ENCODE measurements at regions not wholly inside any gene's neighbourhood (a gene's known extent, or its start where the extent isn't known, plus 50 kb on each side); places are given as distances from the start of the nearest gene placed in this dataset.

DNA sequence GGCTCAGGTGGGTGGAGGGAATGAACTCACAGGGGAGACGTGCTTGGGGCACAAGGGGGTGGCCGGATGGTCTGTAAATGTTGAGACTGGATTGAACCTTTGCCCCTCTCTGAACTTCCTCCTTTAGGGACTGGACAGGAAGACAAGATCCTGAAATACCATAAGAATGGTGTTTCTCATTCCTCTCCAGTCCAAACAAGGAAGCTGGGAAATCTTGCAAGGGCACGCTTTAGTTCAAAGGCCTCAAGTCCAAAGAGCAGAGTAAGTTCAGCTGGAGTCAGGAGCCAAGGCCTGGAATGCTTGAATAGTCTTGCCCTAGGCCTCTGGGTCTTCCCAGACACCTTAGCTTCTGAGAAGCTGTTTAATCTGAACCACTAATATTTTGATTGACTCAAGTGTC is 52.4 kb upstream of the SIX3 start:
- TF ChIP-seq, protein P1, sequence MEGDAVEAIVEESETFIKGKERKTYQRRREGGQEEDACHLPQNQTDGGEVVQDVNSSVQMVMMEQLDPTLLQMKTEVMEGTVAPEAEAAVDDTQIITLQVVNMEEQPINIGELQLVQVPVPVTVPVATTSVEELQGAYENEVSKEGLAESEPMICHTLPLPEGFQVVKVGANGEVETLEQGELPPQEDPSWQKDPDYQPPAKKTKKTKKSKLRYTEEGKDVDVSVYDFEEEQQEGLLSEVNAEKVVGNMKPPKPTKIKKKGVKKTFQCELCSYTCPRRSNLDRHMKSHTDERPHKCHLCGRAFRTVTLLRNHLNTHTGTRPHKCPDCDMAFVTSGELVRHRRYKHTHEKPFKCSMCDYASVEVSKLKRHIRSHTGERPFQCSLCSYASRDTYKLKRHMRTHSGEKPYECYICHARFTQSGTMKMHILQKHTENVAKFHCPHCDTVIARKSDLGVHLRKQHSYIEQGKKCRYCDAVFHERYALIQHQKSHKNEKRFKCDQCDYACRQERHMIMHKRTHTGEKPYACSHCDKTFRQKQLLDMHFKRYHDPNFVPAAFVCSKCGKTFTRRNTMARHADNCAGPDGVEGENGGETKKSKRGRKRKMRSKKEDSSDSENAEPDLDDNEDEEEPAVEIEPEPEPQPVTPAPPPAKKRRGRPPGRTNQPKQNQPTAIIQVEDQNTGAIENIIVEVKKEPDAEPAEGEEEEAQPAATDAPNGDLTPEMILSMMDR (IDR thresholded peaks at IDR 0.05; ENCODE audit: borderline replicate concordance, extremely low read depth, low read length, poor library complexity, severe bottlenecking), result no peak
- no peak for TF ChIP-seq EZH2 (IDR thresholded peaks at IDR 0.05; ENCODE audit: borderline replicate concordance, low read depth, low read length, severe bottlenecking)
